ENCODE measurements at regions not wholly inside any gene's neighbourhood (a gene's known extent, or its start where the extent isn't known, plus 50 kb on each side); places are given as distances from the start of the nearest gene placed in this dataset.

- Histone ChIP-seq H3K9me3 (no peaks in the 10 kb centered on the region), H3K36me3 (no peaks in the 10 kb centered on the region), H3K4me3 (no peak overlapping the region), H3K27ac (no peak overlapping the region), H3K4me1 (replicated peaks) (no peaks in the 10 kb centered on the region), H3K27me3 (replicated peaks; ENCODE audit: insufficient read depth) (no peaks in the 10 kb centered on the region)
- 55% methylated on average over 8 of the region's 8 CpGs for WGBS
- DNase-seq (ENCODE audit: low spot score): no peak
- TF ChIP-seq POLR2A (IDR thresholded peaks at IDR 0.05): no peak
- intact Hi-C loops (cut with DNase I): no loop called here
These were observed 521.0 kb downstream of the NTRK3 start for GRCh38 chr15:87735522-87735921.

GRCh38 chr15:87734571-87735373 is 521.8 kb downstream of the NTRK3 start:
- H3K9me3 ChIP-seq: no peaks in the 10 kb centered on the region
- H3K36me3 ChIP-seq: no peaks in the 10 kb centered on the region
- no peaks in the 10 kb centered on the region for H3K27me3 ChIP-seq (replicated peaks; ENCODE audit: insufficient read depth)
- no peak for TF ChIP-seq POLR2AphosphoS5 (IDR thresholded peaks at IDR 0.05)
- no peak for TF ChIP-seq POLR2A (IDR thresholded peaks at IDR 0.05)
- no peak overlapping the region for H3K4me3 ChIP-seq
- no peak overlapping the region for H3K27ac ChIP-seq
- WGBS: 78% methylated on average over 11 of the region's 11 CpGs
- intact Hi-C loops (cut with DNase I): no loop called here
- no peaks in the 10 kb centered on the region for H3K4me1 ChIP-seq (replicated peaks)
- no peak for DNase-seq (ENCODE audit: low spot score)

DNA sequence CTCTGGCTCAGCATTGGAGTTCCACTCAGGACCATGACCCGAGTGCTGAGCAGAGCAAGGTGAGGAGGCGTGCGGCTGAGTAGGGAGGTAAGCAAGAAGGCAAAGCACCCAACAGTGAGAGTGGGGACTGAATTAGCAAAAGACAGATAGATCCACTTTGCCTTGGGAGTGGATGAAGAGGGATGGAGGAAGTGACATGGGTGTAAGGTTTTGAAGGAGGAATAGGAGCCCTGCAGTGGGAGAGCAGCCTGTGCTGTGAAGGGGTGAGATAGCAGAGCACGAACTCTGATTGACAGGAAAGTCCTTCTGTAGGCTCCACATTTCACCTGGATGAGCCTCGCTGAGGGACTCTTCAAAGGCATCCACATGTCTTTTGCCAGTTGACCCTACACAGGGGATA is 522.6 kb downstream of the NTRK3 start:
- H3K4me1 ChIP-seq (replicated peaks): no peaks in the 10 kb centered on the region
- no peaks in the 10 kb centered on the region for H3K36me3 ChIP-seq
- intact Hi-C loops (cut with DNase I): no loop called here
- no peak for TF ChIP-seq CTCF (IDR thresholded peaks at IDR 0.05)
- TF ChIP-seq POLR2A (IDR thresholded peaks at IDR 0.05): no peak
- TF ChIP-seq POLR2AphosphoS5 (IDR thresholded peaks at IDR 0.05): no peak
- no peaks in the 10 kb centered on the region for H3K27me3 ChIP-seq (replicated peaks; ENCODE audit: insufficient read depth)
- no peak overlapping the region for H3K27ac ChIP-seq
- no peak overlapping the region for H3K4me3 ChIP-seq
- DNase-seq (ENCODE audit: low spot score): no peak
- WGBS: 94% methylated on average over 5 of the region's 5 CpGs
- no peaks in the 10 kb centered on the region for H3K9me3 ChIP-seq

- Histone ChIP-seq H3K27me3 (replicated peaks; ENCODE audit: insufficient read depth) (no peaks in the 10 kb centered on the region), H3K27ac (no peak overlapping the region), H3K36me3 (no peaks in the 10 kb centered on the region), H3K4me1 (replicated peaks) (no peaks in the 10 kb centered on the region), H3K9me3 (no peaks in the 10 kb centered on the region), H3K4me3 (no peak overlapping the region)
- TF ChIP-seq POLR2AphosphoS5 (IDR thresholded peaks at IDR 0.05) (no peak), CTCF (IDR thresholded peaks at IDR 0.05) (no peak), POLR2A (IDR thresholded peaks at IDR 0.05) (no peak)
- intact Hi-C loops (cut with DNase I): no loop called here
- WGBS: 64% methylated on average over 4 of the region's 4 CpGs
- no peak for DNase-seq (ENCODE audit: low spot score)
These were observed 523.0 kb downstream of the NTRK3 start for GRCh38 chr15:87733541-87733941.

GRCh38 chr15:87732976-87733375 is 523.6 kb downstream of the NTRK3 start:
- intact Hi-C loops (cut with DNase I): no loop called here
- no peaks in the 10 kb centered on the region for H3K9me3 ChIP-seq
- H3K36me3 ChIP-seq: no peaks in the 10 kb centered on the region
- TF ChIP-seq POLR2A (IDR thresholded peaks at IDR 0.05) (no peak), POLR2AphosphoS5 (IDR thresholded peaks at IDR 0.05) (no peak), CTCF (IDR thresholded peaks at IDR 0.05) (no peak)
- H3K27ac ChIP-seq: no peak overlapping the region
- no peak for DNase-seq (ENCODE audit: low spot score)
- no peaks in the 10 kb centered on the region for H3K4me1 ChIP-seq (replicated peaks)
- H3K27me3 ChIP-seq (replicated peaks; ENCODE audit: insufficient read depth): no peaks in the 10 kb centered on the region
- no peak overlapping the region for H3K4me3 ChIP-seq
- 70% methylated on average over 4 of the region's 4 CpGs for WGBS

DNA sequence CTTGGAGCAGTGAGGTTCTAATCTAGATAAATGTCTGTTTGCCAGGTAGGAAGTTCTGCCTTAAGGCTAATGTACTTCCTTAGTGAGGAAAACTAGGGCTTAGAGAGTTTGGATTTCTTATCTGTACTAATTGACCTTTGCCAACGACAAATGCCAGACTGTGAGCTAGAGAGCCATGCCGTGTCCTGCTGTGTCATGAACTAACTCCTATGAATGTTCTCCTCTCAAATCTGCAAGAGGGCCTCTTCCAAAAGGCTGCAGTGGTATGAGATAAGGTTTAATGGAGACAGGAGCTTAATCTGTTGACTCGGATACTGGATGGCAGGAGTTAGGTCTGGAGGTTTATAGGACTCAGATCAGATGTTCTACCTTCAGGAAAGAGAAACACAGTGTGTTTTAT is 524.9 kb downstream of the NTRK3 start:
- Histone ChIP-seq H3K27ac (no peak overlapping the region), H3K27me3 (replicated peaks; ENCODE audit: insufficient read depth) (no peaks in the 10 kb centered on the region), H3K9me3 (no peaks in the 10 kb centered on the region), H3K36me3 (no peaks in the 10 kb centered on the region), H3K4me3 (no peak overlapping the region), H3K4me1 (replicated peaks) (no peaks in the 10 kb centered on the region)
- TF ChIP-seq CTCF (IDR thresholded peaks at IDR 0.05) (no peak), POLR2AphosphoS5 (IDR thresholded peaks at IDR 0.05) (no peak), POLR2A (IDR thresholded peaks at IDR 0.05) (no peak)
- intact Hi-C loops (cut with DNase I): no loop called here
- DNase-seq (ENCODE audit: low spot score): no peak
- WGBS: 68% methylated on average over 3 of the region's 3 CpGs

All from prostate gland (tissue), 2 donors.